ENCODE measurements at regions not wholly inside any gene's neighbourhood (a gene's known extent, or its start where the extent isn't known, plus 50 kb on each side); places are given as distances from the start of the nearest gene placed in this dataset.

DNA sequence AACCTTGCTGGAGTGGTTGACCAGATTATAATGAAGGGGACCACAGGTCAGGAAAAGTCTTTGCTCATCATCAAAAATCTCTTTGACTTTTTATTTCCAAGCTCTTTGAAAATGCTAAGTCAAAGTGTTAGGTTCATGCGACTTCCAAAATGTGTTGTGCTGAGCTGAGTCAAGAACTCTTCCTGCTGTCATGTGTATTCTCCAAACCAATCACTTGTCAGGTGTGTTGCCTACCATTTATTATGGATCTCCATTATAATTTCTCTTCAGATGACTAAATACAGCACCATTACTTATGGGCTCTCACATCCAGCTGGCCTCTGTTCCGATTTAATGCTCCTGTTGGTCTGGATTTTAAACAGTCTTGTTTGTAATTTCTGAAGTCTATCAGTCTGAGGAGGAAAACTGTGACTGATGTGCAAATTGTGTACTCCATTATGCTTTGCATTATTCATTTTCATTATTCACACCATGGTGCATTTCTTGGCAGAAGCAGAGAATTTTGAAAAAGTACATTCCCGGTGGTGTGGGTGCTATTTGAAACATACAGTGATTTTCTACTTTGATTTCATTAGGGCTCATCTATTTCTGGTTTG is 562.5 kb downstream of the LMO7 start:
- TF ChIP-seq EP300 (IDR thresholded peaks at IDR 0.05) (no peak), POLR2A (IDR thresholded peaks at IDR 0.05) (no peak)
- TF ChIP-seq, protein P1, sequence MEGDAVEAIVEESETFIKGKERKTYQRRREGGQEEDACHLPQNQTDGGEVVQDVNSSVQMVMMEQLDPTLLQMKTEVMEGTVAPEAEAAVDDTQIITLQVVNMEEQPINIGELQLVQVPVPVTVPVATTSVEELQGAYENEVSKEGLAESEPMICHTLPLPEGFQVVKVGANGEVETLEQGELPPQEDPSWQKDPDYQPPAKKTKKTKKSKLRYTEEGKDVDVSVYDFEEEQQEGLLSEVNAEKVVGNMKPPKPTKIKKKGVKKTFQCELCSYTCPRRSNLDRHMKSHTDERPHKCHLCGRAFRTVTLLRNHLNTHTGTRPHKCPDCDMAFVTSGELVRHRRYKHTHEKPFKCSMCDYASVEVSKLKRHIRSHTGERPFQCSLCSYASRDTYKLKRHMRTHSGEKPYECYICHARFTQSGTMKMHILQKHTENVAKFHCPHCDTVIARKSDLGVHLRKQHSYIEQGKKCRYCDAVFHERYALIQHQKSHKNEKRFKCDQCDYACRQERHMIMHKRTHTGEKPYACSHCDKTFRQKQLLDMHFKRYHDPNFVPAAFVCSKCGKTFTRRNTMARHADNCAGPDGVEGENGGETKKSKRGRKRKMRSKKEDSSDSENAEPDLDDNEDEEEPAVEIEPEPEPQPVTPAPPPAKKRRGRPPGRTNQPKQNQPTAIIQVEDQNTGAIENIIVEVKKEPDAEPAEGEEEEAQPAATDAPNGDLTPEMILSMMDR (IDR thresholded peaks at IDR 0.05): no peak

All from tibial nerve (tissue), 4 donors.